GM21526 (cell line): ENCODE measurements at regions not wholly inside any gene's neighbourhood (a gene's known extent, or its start where the extent isn't known, plus 50 kb on each side); places are given as distances from the start of the nearest gene placed in this dataset.

Experiments
- ATAC-seq: cut with Tn5 transposase; IDR thresholded peaks from one replicate; pipeline ENCODE4 v1.9.1; 2021; ENCODE audit warnings: moderate library complexity; ENCODE audit not compliant: unreplicated experiment, low FRiP score

- no peak for ATAC-seq
These were observed 419.4 kb downstream of the GALC start for GRCh38 chr14:87573591-87573990.

- no peak for ATAC-seq
These were observed 425.2 kb downstream of the GALC start for GRCh38 chr14:87567618-87568295.

DNA sequence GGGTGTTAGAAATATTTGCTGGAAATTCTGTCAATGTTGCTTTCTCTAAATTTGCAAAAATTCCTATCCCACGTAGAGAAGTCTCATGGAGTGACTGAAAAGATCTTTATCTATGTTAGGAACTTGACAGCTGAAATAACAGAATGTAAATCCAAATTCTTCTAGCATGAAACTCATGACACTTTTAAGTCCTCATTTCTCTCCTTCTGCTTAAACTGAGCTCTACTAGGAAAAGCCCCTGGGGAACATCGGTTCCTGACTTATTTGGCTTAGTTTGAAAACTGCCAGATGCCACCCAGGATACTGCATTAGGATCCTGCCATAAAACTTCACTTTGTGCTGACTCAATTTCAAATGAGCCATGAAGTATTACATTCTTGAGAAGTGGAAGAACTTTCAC, 426.0 kb downstream of the GALC start:
- no peak for ATAC-seq

- ATAC-seq, result no peak
These were observed 445.4 kb downstream of the GALC start for GRCh38 chr14:87547536-87547935.

DNA sequence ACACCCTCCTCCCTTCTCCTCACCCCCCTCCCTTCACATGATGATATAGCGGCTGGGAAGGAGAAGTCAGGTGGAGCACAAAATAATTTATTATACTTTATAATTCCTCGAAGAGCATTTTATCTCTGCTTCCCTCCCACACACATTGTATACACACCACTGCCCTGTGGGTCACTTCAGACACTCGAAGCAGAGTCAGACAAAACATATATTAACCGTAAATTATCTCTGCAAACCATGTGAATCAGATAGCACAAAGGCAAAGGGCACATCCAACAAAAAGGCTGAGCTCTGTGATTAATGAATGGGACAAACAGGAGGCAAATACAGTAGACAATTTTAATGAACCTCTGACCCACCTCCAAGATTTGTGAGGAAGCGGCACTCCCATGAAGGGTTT, 450.7 kb downstream of the GALC start:
- no peak for ATAC-seq

- ATAC-seq, result no peak
These were observed 452.6 kb downstream of the GALC start for GRCh38 chr14:87540339-87540738.

GRCh38 chr14:87529081-87529480, 463.9 kb downstream of the GALC start:
- ATAC-seq, result no peak

DNA sequence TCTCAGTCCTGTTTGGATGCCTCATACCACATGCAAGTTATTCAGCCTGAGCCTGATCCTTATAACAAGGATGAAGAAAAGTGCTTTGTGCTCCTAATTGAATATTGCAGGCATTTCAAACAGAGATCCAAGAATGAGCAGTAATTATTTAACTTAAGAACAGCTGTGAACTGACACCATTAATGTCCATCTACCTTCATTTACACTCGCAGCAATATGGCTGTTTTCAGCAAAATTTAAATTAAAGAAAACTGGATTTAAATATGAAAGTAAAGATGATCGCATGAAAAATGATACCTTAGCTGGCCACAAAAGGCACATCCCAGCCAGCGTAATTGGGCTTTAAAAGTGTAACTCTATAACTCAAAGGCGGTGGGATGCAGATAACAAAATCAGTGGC, 466.3 kb downstream of the GALC start:
- no peak for ATAC-seq

DNA sequence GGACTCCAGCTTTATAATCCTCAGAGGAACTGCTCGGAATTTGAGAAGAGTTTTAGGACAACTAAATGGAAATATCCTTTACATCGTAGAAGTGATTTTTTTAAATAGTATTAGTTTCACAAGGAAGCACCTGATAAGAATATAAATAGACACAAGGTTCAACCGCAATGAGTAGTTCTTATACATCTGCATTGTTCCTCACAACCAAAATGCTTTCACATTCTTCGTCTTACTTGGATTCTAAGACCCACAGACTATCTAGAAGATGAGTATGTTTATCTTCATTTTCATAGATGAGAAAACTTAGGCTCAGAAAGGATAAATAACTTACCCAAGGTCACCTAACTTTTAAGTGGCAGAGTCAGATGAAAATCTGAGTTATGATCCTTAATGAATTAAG, 469.0 kb downstream of the GALC start:
- ATAC-seq, result no peak

DNA sequence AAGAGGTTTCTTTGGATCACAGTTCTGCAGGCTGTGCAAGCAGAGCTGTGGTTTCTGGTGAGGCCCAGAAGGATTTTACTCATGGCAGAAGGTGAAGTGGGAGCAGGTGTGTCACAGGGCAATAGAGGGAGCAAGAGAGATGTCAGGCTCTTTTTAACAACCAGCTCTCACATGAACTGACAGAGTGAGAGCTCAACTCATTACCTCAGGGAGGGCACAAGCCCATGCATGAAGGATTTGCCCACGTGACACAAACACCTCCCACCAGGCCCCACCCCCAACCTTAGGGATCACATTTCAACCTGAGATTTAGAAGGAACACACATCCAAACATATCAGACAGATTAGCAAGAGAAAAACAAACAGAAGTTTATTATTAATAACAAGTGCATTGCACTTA, 470.4 kb downstream of the GALC start:
- ATAC-seq, result no peak

DNA sequence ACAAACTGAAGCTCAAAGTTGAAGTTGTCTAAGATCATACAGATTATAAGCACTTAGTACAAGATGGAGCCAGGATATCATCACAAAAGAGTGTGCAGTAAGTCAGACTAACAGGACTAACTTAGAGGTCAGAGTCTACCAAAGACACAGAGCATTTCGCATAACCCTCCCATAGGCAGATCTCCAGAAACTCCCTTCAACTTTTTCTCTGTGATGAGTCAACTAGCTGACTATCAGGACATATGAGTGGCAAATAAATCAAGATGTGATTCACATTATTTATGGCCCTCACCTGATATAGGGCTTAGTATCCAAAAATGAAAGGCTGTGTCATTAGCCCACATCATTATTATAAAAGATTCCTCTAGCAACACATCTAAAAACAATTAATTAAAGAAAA, 484.6 kb downstream of the GALC start:
- ATAC-seq, result no peak

DNA sequence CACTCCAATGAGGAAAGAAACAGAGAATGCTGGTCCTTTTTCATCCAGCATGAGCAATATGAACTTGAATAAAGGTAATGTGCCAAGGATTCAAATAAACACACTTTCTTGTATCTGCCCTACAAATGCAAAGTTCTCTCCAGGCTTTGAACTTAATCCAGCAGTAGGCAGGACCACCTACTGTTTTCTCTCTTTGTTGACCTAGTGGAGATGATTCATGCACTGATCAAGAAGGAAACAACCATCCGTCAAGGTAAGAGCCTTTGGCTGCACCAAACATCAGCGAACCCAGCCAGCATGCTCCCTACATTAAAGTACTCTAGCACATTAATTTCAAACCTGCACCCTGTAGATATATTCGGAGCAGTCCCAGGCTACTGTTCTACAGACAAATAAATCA, 489.3 kb downstream of the GALC start:
- no peak for ATAC-seq

DNA sequence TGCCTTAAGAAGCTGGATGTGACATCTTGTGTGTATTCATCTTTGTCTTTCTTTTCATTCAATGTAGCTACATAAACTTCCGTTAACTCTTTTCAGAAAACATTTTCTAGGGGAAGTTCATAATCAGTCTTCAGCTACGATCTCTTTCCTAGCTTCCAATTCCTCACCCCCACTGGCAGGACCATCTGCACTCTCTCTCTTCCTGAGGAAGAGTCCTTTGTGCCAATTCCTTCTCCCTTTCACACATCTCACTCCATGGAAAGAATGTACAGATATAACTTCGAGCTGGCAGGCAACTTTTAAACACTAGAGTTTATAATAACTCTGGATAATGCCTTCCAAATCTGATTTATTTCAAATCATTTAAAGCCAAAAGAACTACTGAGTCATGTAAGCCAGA, 495.7 kb downstream of the GALC start:
- ATAC-seq, result no peak

DNA sequence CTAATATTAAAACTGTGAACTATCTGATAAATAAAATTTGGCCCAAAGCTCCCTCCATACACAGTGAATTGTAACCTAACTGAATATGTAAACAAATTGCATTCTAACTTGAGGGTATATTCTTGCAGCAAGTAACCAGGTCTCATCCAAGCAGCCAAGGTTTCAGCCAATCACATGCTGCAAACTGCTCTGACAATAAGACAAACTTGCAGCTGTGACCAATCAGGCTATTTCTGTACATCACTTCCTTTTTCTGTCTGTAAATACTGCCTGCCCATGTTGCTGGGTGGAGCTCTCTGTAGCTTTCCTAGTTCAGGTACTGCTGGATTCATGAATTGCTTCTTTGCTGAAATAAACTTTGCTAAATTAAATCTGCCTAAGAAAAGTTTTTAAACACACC, 499.0 kb downstream of the GALC start:
- no peak for ATAC-seq

- ATAC-seq, result no peak
These were observed 500.4 kb downstream of the GALC start for GRCh38 chr14:87492561-87492960.

GRCh38 chr14:87491816-87492215, 501.2 kb downstream of the GALC start:
- no peak for ATAC-seq

GRCh38 chr14:87489196-87489819, 503.7 kb downstream of the GALC start:
- ATAC-seq, result no peak

DNA sequence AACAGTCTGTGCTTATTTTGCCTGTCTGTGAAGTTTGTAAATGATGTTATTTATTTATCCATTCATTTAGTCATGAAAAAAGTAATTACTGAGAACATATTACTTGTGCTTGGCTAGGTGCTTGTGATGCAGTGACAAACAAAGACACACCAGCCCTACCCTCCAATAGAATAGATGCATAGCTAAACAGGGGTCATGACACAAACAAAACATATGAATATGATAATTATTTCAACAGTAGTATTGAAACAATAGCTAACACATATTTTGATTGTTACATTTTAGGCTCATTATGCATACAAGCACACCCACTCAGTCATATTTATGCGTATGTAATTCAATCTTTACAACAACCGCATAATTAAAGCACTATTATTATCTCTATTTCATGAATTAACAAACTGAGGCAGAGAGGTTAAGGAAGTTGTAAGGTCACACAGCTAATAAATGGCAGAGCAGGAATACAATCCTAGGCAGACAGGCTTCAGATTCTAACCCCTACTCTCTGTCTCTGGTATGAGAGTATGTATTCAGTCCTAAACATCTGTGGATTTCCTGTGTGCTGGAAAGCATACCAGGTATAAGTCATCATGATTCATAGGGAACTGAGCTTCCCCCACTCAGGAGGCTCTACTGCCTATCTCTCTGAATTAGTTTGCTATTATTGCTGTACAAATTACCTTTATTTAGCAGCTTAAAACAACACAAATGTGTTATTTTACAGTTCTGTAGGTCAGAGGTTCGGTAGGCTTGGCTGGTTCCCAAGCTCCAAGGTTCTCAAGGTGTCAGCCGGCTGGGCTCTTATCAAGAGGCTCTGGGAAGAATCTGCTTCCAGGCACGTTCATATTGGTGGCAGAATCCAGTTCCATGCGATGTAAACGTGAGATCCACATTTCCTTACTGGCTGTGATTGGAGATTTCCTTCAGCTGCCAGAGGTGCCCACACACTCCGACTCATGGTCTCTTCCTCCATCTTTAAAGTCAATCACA, 509.4 kb downstream of the GALC start:
- ATAC-seq, result no peak

DNA sequence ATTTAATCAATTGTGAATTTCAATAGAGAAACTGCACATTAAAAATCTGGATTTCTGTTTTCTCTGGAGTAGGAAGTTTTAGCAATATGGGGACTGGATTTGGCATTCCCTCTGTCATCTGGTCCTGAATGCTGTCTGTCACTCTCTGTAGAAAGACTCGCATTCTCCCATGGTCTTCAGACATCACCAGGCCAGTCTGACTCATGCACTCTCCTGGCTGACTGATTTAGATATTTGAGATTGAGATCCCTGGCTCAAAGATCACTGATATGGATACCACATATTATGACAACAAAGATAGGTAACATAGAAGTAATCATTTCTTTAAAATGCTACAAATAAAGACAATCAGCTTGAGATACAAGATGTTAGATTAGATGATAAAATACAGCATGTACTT, 524.5 kb downstream of the GALC start:
- no peak for ATAC-seq

GRCh38 chr14:87467578-87467977, 525.4 kb downstream of the GALC start:
- no peak for ATAC-seq

DNA sequence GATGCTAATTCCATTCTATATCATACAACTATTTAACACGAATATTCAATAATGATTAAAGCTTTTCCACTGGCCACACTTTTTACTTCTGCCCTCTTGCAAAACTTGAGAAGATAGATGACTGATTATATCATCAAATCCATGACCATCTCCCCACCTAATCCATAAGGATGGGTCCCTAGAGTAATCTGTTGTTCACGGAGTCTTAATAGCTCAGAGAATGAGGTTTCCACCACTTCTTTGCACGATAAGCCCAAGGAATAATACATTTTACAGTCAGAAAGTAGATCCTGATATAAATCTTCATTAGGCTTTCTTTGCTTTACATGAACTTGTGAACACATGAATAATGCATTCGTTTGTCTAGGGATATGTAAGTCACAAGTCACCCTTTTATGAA, 527.2 kb downstream of the GALC start:
- ATAC-seq, result no peak
